Upper lobe of right lung (tissue), 1 donor: ENCODE measurements at regions not wholly inside any gene's neighbourhood (a gene's known extent, or its start where the extent isn't known, plus 50 kb on each side); places are given as distances from the start of the nearest gene placed in this dataset.

Experiments
- ATAC-seq: fragments of 200-7000 bp; cut with Tn5 transposase; one replicate; pipeline ENCODE4 v1.9.1; 2020; ENCODE audit warnings: mild to moderate bottlenecking, moderate library complexity
- DNase-seq: peaks from one replicate; pipeline ENCODE4 v3.0.0-alpha.2; 2020
- H3K27ac ChIP-seq: fragments of 200-600 bp; one replicate; pipeline ENCODE4 v1.8.0; 2022
- H3K27me3 ChIP-seq: fragments of 200-600 bp; one replicate; pipeline ENCODE4 v1.8.0; 2022; ENCODE audit warnings: mild to moderate bottlenecking
- H3K36me3 ChIP-seq: fragments of 200-600 bp; one replicate; pipeline ENCODE4 v1.8.0; 2022
- H3K4me1 ChIP-seq: fragments of 200-600 bp; one replicate; pipeline ENCODE4 v1.8.0; 2022
- H3K4me3 ChIP-seq: fragments of 200-600 bp; one replicate; pipeline ENCODE4 v1.8.0; 2022; ENCODE audit warnings: mild to moderate bottlenecking
- H3K9me3 ChIP-seq: fragments of 200-600 bp; one replicate; pipeline ENCODE4 v1.8.0; 2022
- CTCF ChIP-seq: fragments of 200-600 bp; IDR thresholded peaks from one replicate; pipeline ENCODE4 v1.8.0; 2022; ENCODE audit warnings: antibody characterized with exemption
- intact Hi-C: fragments of 100-400 bp; cut with DNase I; formaldehyde crosslinking; loops from one replicate; pipeline ENCODE4 v1.11.0; 2022
- donor health status: DM: no; HTN: yes; CAD: no; lungs with severe emphysema.

GRCh38 chr1:163523375-163524029 is 201.7 kb downstream of the NUF2 start:
- ATAC-seq (no peak), DNase-seq (no peak)
- intact Hi-C loops, result no loop called here
- H3K27ac ChIP-seq, result no peak overlapping the region
- H3K4me3 ChIP-seq, result no peak overlapping the region
- H3K4me1 ChIP-seq, result no peaks in the 10 kb centered on the region
- peaks cover 4% of the 10 kb centered on the region for H3K9me3 ChIP-seq
- H3K27me3 ChIP-seq, result no peaks in the 10 kb centered on the region
- H3K36me3 ChIP-seq, result no peaks in the 10 kb centered on the region
- no peak for TF ChIP-seq CTCF

- Histone ChIP-seq H3K36me3 (no peaks in the 10 kb centered on the region), H3K4me1 (no peaks in the 10 kb centered on the region), H3K27me3 (no peaks in the 10 kb centered on the region), H3K9me3 (no peaks in the 10 kb centered on the region), H3K27ac (no peak overlapping the region), H3K4me3 (no peak overlapping the region)
- DNase-seq (no peak), ATAC-seq (no peak)
- TF ChIP-seq CTCF, result peak; percentile 53
- intact Hi-C loops, result no loop called here
Measured at GRCh38 chr1:163528710-163529348, 207.1 kb downstream of the NUF2 start.

GRCh38 chr1:163531345-163531744 is 209.6 kb downstream of the NUF2 start:
- DNase-seq, result no peak
- intact Hi-C loops, result no loop called here

GRCh38 chr1:163535401-163535800 is 213.6 kb downstream of the NUF2 start:
- no peak for TF ChIP-seq CTCF
- H3K9me3 ChIP-seq, result no peaks in the 10 kb centered on the region
- intact Hi-C loops, result no loop called here
- no peaks in the 10 kb centered on the region for H3K27me3 ChIP-seq
- no peaks in the 10 kb centered on the region for H3K36me3 ChIP-seq
- no peak overlapping the region for H3K27ac ChIP-seq
- ATAC-seq (no peak), DNase-seq (no peak)
- no peak overlapping the region for H3K4me3 ChIP-seq
- H3K4me1 ChIP-seq, result no peaks in the 10 kb centered on the region

More at GRCh38 chr1:163531345-163531744, 209.6 kb downstream of the NUF2 start:
- no peak for TF ChIP-seq CTCF
- no peak overlapping the region for H3K27ac ChIP-seq
- H3K36me3 ChIP-seq, result no peaks in the 10 kb centered on the region
- H3K4me3 ChIP-seq, result no peak overlapping the region
- no peaks in the 10 kb centered on the region for H3K9me3 ChIP-seq
- H3K4me1 ChIP-seq, result no peaks in the 10 kb centered on the region
- H3K27me3 ChIP-seq, result no peaks in the 10 kb centered on the region
- no peak for ATAC-seq

- no peaks in the 10 kb centered on the region for H3K27me3 ChIP-seq
- H3K36me3 ChIP-seq, result no peaks in the 10 kb centered on the region
- intact Hi-C loops, result no loop called here
- no peak for TF ChIP-seq CTCF
- no peaks in the 10 kb centered on the region for H3K4me1 ChIP-seq
- no peak overlapping the region for H3K27ac ChIP-seq
- no peaks in the 10 kb centered on the region for H3K9me3 ChIP-seq
- ATAC-seq (no peak), DNase-seq (no peak)
- H3K4me3 ChIP-seq, result no peak overlapping the region
Measured at GRCh38 chr1:163535807-163536206, 214.1 kb downstream of the NUF2 start.
